Ecto neural progenitor cell (in vitro differentiated cells): ENCODE measurements at regions not wholly inside any gene's neighbourhood (a gene's known extent, or its start where the extent isn't known, plus 50 kb on each side); places are given as distances from the start of the nearest gene placed in this dataset.

ENCODE experiments used
- DNase-seq: peaks from one replicate; pipeline ENCODE4 v3.0.0-alpha.2; 2018; ENCODE audit warnings: low spot score

- no peak for DNase-seq
Observed at GRCh38 chr10:2173327-2173726, 436.0 kb upstream of the ADARB2 start.

GRCh38 chr10:2165771-2166460 is 428.6 kb upstream of the ADARB2 start:
- DNase-seq = no peak

GRCh38 chr10:2150288-2150687 is 413.0 kb upstream of the ADARB2 start:
- DNase-seq = no peak

DNA sequence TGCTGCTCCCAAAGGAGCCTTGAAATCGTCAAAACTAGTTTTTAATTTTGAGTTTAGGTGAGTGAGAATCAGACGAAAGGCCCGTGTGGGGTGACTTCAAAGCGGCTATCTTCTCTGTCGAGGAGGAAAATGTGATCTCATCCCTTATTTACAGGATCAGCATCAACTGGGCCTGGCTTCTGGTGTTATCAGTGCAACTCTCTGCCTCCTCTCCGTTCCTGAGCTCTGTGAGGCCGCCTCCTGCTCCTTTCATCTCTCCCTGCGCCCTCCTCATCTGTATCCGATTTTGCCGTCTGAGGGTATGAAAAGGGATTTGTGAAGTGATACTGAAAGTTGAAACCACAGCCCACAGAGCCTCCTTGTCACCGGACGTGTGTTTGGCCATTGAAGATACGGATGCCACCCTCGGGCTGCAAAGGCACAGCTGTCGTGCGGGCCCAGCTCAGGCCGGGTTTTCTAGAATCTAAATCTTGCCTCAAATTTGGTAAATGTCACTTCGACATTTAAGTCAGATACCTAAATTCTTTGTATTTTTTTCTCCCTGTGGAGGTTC is 408.7 kb upstream of the ADARB2 start:
- no peak for DNase-seq

GRCh38 chr10:2145491-2145890 is 408.2 kb upstream of the ADARB2 start:
- DNase-seq = no peak

DNA sequence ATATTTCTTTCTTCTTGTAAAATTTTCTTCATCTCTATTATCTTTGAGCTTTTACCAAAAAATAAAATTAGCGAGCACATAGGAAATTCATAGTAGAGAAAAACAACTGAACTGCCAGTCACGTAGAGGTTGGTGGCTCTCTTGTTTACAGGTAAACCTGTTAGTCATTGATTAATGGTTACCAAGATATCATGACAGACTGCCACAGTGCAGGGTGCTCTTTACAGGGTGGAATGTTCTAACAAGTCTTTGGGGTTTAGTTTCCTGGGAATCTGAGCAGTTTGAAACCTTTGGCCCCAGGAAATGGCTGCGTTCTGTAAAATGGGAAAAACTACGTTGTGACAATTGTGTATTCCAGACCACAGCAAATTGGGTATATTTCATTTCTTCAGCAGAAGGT is 407.3 kb upstream of the ADARB2 start:
- DNase-seq = no peak

GRCh38 chr10:2143213-2143835 is 406.0 kb upstream of the ADARB2 start:
- DNase-seq = no peak

GRCh38 chr10:2139746-2140145 is 402.4 kb upstream of the ADARB2 start:
- DNase-seq = no peak

DNA sequence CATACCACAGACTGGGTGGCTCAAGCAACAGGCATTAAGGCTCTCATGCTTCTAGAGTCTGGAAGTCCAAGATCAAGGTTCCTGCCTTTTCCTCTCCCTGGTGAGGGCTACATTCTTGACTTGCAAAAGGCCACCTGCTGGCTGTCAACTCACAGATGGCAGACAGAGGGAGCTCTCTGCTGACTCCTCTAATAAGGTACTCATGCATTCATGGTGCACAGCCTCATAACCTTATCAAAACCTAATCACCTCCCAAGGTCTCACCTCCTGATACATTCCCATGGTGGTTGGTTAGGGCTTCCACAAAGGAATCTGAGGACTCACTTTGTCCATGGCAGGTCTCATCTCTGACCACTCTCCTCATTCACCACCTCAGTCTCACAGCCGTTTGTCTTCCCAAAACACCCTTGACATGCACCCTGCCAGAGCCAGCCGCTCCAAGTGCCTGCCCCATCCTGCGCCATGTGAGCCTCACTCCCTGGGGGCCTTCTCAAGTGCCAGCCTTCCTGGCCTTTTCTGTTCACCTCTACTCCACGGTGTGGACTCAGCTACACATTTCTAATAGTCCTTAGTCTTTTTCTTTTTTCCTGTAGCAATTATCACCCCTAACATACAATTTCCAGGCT is 400.3 kb upstream of the ADARB2 start:
- no peak for DNase-seq

DNA sequence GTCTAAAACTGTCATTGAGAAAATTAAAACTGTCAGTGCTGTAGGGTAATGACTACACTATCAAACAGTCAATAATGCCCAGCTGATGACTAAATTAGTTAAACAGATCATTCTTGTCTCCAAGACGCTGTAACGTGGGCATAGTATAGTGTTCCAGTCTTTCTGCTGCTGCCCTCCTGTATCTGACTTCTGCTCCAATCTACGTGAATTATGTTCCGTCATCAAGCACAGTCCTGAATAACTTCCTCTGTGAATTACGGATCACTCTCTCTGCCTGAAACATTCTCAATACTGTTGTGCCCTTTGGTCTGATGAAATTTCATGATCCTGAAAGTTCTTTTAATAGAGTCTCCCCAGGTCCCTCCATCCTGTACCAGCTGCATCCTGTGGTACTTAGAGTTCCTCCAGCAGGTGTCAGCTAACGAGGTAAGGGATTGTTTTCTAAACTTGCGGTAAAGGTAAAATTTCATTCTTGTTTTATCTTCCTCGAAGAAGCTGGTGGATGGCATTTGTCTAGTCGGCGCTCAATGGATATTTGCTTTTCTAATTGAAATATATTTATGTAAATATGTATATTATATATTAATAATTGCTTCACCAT is 393.5 kb upstream of the ADARB2 start:
- DNase-seq = no peak

- no peak for DNase-seq
Observed at GRCh38 chr10:2128991-2129390, 391.7 kb upstream of the ADARB2 start.

GRCh38 chr10:2124135-2124534 is 386.8 kb upstream of the ADARB2 start:
- no peak for DNase-seq

GRCh38 chr10:2122431-2123124 is 385.3 kb upstream of the ADARB2 start:
- no peak for DNase-seq

- no peak for DNase-seq
Observed at GRCh38 chr10:2121929-2122328, 384.6 kb upstream of the ADARB2 start.

DNA sequence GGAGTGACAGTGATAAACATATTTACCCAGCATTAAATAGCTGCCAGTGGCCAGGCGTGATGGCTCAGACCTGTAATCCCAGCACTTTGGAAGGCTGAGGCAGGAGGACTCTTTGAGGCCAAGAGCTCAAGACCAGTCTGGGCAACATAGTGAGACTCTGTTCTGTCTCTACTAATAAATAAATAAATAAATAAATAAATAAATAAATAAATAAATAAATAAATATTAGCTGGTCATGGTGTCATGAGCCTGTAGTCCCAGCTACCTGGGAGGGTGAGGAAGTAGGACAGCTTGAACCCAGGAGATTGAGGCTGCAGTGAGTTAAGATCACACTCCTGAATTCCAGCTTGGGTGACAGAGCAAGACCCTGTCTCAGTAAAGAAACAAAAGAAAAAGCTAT is 384.0 kb upstream of the ADARB2 start:
- no peak for DNase-seq

DNA sequence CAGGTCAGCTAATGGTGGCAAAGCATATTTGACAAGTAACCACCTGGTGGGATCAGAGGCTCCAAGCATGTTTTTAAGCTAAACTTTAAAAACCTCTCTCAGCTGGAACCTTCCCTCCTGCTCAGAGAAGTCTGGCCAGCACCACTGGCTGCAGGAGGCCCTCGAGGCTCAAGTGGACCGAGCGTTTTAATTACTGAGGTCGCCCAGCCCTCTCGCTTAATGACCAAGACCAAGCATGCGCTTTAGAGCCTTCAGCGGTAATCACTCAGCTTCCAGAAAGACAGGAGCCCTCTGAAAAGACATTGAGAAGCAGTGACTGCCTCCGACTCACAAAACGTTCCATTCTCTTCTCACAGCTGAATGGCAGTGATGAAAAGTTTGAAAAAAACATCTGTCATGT is 383.4 kb upstream of the ADARB2 start:
- no peak for DNase-seq

DNA sequence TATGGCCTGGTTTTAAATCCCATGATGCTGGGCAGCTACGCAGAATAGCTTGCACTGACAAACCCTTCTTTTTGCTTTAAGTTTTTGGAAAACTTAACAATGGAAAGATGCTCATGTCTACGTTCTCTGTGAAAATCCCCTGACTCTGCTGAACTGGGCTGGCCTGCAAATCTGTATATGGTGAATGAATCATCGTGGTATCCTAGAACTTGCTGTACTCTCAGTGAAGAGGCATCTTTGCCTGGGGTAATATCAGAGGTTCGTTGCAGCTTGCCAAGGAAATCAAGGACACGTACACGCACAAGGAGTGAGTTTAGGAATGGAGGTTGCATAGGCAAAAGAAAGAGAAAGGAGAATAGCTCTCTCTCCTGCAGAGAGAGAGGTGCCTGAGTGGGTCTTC is 382.0 kb upstream of the ADARB2 start:
- DNase-seq = no peak

DNA sequence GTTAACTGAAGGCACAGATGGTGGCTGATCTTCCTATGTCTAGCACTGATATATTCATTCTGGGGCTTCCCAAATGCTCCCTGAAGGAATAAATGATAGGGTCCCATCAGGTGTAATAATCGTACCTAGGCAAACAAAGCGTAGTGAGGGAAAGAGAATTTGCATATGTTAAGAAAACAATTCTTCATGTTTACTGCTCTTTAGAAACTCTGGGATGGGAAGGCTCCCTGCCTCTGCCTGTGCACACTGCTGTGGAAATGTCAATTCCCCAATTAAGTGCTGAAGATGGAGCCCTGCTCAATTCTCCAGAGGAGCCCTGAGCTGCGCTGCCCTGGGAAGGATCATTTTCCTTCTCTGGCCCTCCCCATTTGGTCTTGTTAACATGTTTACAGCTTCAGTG is 380.9 kb upstream of the ADARB2 start:
- no peak for DNase-seq

GRCh38 chr10:2117641-2118040 is 380.3 kb upstream of the ADARB2 start:
- no peak for DNase-seq

GRCh38 chr10:2111965-2112364 is 374.6 kb upstream of the ADARB2 start:
- DNase-seq = no peak

DNA sequence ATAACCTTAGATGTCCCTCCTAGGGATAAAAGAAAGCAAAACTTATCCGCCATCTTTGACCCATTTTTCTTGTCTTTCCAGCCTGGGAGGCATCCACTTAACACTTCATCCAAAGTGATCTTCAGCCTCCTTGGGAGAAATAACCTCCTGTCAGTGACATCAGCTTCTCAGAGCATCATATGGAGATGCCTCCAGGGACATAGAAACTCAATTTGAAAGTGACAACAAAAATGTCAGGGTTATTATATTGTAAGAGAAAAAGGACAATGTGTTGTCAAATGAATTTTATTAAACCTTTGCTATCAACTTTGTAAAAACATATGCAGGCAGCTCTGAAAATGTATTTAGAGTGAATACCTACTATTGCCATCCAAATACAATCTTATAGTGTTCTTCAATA is 371.2 kb upstream of the ADARB2 start:
- no peak for DNase-seq

DNA sequence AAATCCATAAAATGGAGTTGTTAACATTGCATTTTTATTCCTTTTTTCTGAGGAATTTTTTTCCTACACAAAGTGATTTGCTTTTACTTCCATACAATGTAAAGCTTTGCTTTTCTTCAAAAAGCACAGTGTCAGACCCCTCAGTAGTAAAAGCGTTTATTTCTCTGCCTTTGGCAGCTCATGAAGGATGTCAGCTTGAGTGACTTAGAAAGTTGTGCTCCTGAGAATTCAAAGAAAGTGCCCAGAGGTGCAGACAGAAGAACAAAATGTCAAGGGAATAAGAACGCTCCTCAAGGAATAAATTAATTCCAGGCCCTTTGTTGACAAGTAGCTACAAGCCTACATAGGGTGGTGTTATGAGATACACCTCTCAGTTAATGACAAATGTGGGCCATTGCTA is 369.3 kb upstream of the ADARB2 start:
- no peak for DNase-seq
